Heart left ventricle (tissue), 16 donors: ENCODE measurements at regions not wholly inside any gene's neighbourhood (a gene's known extent, or its start where the extent isn't known, plus 50 kb on each side); places are given as distances from the start of the nearest gene placed in this dataset.

Source experiments
- ATAC-seq, 4 donors: fragments of 200-7000 bp; cut with Tn5 transposase; one replicate each; pipeline ENCODE4 v1.9.1; 2020 to 2022; ENCODE audit warnings: moderate library complexity in 4 of 4, mild to moderate bottlenecking in 3 of 4, moderate number of reproducible peaks in 1 of 4
- DNase-seq, 5 donors: peaks; one replicate each; pipeline ENCODE4 v3.0.0-alpha.2; 2020
- H3K27ac ChIP-seq, 12 donors: fragments of 200-600 bp; sonication (generic) in 4 of 12; one replicate each; pipeline versions ENCODE4 v1.5.0 to v1.8.0; 2016 to 2022; ENCODE audit warnings: mild to moderate bottlenecking in 2 of 12
- H3K27me3 ChIP-seq, 9 donors: fragments of 200-600 bp; sonication (generic) in 2 of 9; one replicate each; pipeline versions ENCODE4 v1.5.1 to v1.8.0; 2016 to 2022; ENCODE audit warnings: mild to moderate bottlenecking in 3 of 9
- H3K36me3 ChIP-seq, 9 donors: fragments of 200-600 bp; sonication (generic) in 2 of 9; one replicate each; pipeline versions ENCODE4 v1.5.0 to v1.8.0; 2018 to 2022; ENCODE audit warnings: mild to moderate bottlenecking in 2 of 9
- H3K4me1 ChIP-seq, 12 donors: fragments of 200-600 bp; sonication (generic) in 4 of 12; one replicate each; pipeline versions ENCODE4 v1.5.0 to v1.8.0; 2016 to 2022; ENCODE audit warnings: mild to moderate bottlenecking in 3 of 12
- H3K4me3 ChIP-seq, 12 donors: fragments of 200-600 bp; sonication (generic) in 4 of 12; one replicate each; pipeline versions ENCODE4 v1.5.0 to v1.8.0; 2017 to 2022; ENCODE audit warnings: mild to moderate bottlenecking in 9 of 12, moderate library complexity in 4 of 12
- H3K9me3 ChIP-seq, 12 donors: fragments of 200-600 bp; sonication (generic) in 4 of 12; one replicate each; pipeline versions ENCODE4 v1.5.0 to v1.8.0; 2016 to 2022; ENCODE audit warnings: mild to moderate bottlenecking in 1 of 12
- CTCF ChIP-seq, 12 donors: fragments of 200-600 bp; sonication (generic) in 4 of 12; IDR thresholded peaks; one replicate each; pipeline versions ENCODE4 v1.5.0 to v1.8.0; 2018 to 2022; ENCODE audit warnings: antibody characterized with exemption in 12 of 12, mild to moderate bottlenecking in 5 of 12
- POLR2A ChIP-seq, 2 donors: fragments of 450-650 bp; IDR thresholded peaks; one replicate each; pipeline ENCODE4 v1.6.1; 2017; ENCODE audit warnings: antibody characterized with exemption in 2 of 2, mild to moderate bottlenecking in 2 of 2, moderate library complexity in 2 of 2
- WGBS, 4 donors: extraction: QIAGEN DNeasy Blood & Tissue Kit in 2 of 4; methylation state at CpG; one replicate each; pipeline versions ENCODE4 v1.1.5 to v1.1.7; 2013 to 2018; 5-methylcytosine and 5-hydroxymethylcytosine counted together
- intact Hi-C, 10 donors: fragments of 100-400 bp; cut with DNase I; formaldehyde crosslinking; loops; one replicate each; pipeline versions ENCODE4 v1.11.1 to v1.14.2; 2022
- donor health status: ischemic (EF 13 %, LVEDD 7.1; RV severe dilation, severe dysfunction).
- donor health status: healthy with polysubstance abuse.
- donor health status: DM: no; HTN: yes; CAD: no.
- donor health status: DM: no; HTN: no; CAD: no.
- donor health status: ischemic (EF 25% LVEDD 6.9; RV normal size, moderate dysfunction).
- donor health status: ischemic (EF 25% LVEDD 5.7; RV mildly dilated, moderate dysfunction).
- donor health status: healthy.
- donor health status: DM: yes; HTN: yes; CAD: no.
- donor health status: ischemic (EF 35%, LVEDD 5.7; RV mildly dilated, moderate dysfunction).
- donor health status: nonischemic (EF 11% LVEDD 7.7; RV severe dilation, severe dysfunction).
- donor health status: DM: yes; HTN: yes; CAD: no.
- donor health status: PGD.
- donor health status: ischemic (EF 29% LVEDD 5.4; RV normal size, mild dysfunction).
- donor health status: nonischemic (EF 23%, LVEDD 6.1; RV moderate dilation, normal function).

DNA sequence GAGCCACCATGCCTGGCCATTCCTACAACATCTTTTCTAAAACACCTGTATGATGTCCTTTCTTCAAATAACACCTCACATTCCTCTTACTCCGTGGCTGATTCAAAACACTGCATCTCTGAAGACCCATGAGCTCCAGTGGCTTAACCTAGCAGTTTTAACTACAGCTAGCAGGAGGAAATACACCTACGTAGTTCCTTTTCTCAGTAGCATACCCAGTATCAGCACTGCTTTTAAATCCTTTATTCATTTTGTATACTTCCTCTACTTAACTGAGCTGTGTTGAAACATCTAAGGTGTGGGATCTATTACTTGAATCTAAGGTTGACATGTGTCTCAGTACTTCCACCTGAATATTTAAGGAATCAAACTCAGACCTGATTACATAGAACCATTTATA is 113.6 kb upstream of the CCDC28A start:
- no peaks in the 10 kb centered on the region for H3K9me3 ChIP-seq
- H3K27ac ChIP-seq: no peak overlapping the region
- 83 to 87% (median 85%) methylated on average over 2 of the region's 2 CpGs for WGBS, 4 donors
- intact Hi-C loops: no loop called here
- H3K4me3 ChIP-seq: no peak overlapping the region
- H3K4me1 ChIP-seq: peaks cover 0 to 8% (median 0%) of the 10 kb centered on the region in 12 donors
- DNase-seq (no peak), ATAC-seq (no peak)
- no peaks in the 10 kb centered on the region for H3K27me3 ChIP-seq
- H3K36me3 ChIP-seq: no peaks in the 10 kb centered on the region
- no peak for TF ChIP-seq CTCF (IDR thresholded peaks at IDR 0.05)
- no peak for TF ChIP-seq POLR2A (IDR thresholded peaks at IDR 0.05)

DNA sequence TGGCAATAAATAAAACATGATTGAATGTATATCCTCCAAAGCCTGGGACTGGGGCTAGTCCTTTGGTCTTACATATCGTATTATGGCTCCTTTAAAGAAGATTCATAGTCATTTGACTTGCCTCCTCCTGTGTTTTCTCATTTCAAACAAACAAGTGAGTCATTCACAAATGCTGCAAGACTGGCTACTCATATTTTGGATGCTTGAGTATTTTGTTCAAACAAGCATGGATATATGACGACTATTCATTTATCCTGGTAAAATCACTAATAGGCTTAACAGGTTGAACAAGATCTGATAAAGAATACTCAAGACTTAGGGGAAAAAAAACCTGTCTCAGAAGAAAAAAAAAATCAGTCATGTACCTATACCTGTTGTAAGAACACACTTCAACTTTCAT is 111.1 kb upstream of the CCDC28A start:
- H3K27ac ChIP-seq: no peak overlapping the region
- TF ChIP-seq POLR2A (IDR thresholded peaks at IDR 0.05): no peak
- TF ChIP-seq CTCF (IDR thresholded peaks at IDR 0.05): no peak
- peaks cover 0 to 4% (median 0%) of the 10 kb centered on the region in 12 donors for H3K4me1 ChIP-seq
- ATAC-seq (no peak), DNase-seq (no peak)
- no peaks in the 10 kb centered on the region for H3K27me3 ChIP-seq
- H3K4me3 ChIP-seq: no peak overlapping the region
- no peaks in the 10 kb centered on the region for H3K9me3 ChIP-seq
- intact Hi-C loops: no loop called here
- H3K36me3 ChIP-seq: no peaks in the 10 kb centered on the region
- WGBS, 4 donors: 81 to 95% (median 90%) methylated on average over 2 of the region's 2 CpGs

GRCh38 chr6:138663892-138664291 is 109.7 kb upstream of the CCDC28A start:
- ATAC-seq (no peak), DNase-seq (no peak)
- Histone ChIP-seq H3K27me3 (no peaks in the 10 kb centered on the region), H3K4me3 (no peak overlapping the region), H3K27ac (no peak overlapping the region), H3K4me1 (peaks cover 0 to 4% (median 0%) of the 10 kb centered on the region in 12 donors), H3K9me3 (no peaks in the 10 kb centered on the region), H3K36me3 (no peaks in the 10 kb centered on the region)
- TF ChIP-seq CTCF (IDR thresholded peaks at IDR 0.05): no peak
- TF ChIP-seq POLR2A (IDR thresholded peaks at IDR 0.05): no peak
- 84 to 94% (median 86%) methylated on average over 2 of the region's 2 CpGs for WGBS, 4 donors
- intact Hi-C loops: no loop called here

GRCh38 chr6:138664745-138665144 is 108.8 kb upstream of the CCDC28A start:
- no peaks in the 10 kb centered on the region for H3K27me3 ChIP-seq
- no peak for ATAC-seq
- H3K4me1 ChIP-seq: peaks cover 0 to 4% (median 0%) of the 10 kb centered on the region in 12 donors
- 69 to 90% (median 77%) methylated on average over 2 of the region's 2 CpGs for whole genome bisulfite sequencing, 4 donors
- H3K36me3 ChIP-seq: no peaks in the 10 kb centered on the region
- TF ChIP-seq CTCF (IDR thresholded peaks at IDR 0.05): no peak
- TF ChIP-seq POLR2A (IDR thresholded peaks at IDR 0.05): no peak
- no peaks in the 10 kb centered on the region for H3K9me3 ChIP-seq
- no peak overlapping the region for H3K27ac ChIP-seq
- no peak overlapping the region for H3K4me3 ChIP-seq
- intact Hi-C loops: no loop called here
- DNase-seq: no peak
